H1 (cell line): ENCODE measurements at regions not wholly inside any gene's neighbourhood (a gene's known extent, or its start where the extent isn't known, plus 50 kb on each side); places are given as distances from the start of the nearest gene placed in this dataset.

Experiments used
- CTCF ChIA-PET: fragments of 300-600 bp; sonication (Branson Sonifier 250); formaldehyde crosslinking; loops from one replicate; lab custom pipeline; 2021; ENCODE audit not compliant: partially characterized antibody; lab: Charles Lee
- POLR2A ChIA-PET: fragments of 300-600 bp; sonication (Branson Sonifier 250); formaldehyde crosslinking; loops from one replicate; lab custom pipeline; 2021; ENCODE audit warnings: inconsistent platforms; ENCODE audit not compliant: partially characterized antibody; lab: Charles Lee
- DNase-seq, 2 experiments: peaks; one replicate each; pipeline versions ENCODE4 v3.0.0 to v3.0.0-alpha.2; 2010 to 2022; ENCODE audit warnings: low spot score in 2 of 2, low read depth in 1 of 2, mixed read lengths in 1 of 2
- FAIRE-seq: peaks from 2 replicates; lab custom pipeline; 2011; peaks lifted over from hg19 to GRCh38; lab: Jason Lieb, UNC
- H2AFZ ChIP-seq: 2 replicates; pipeline ENCODE4 v1.8.1; 2012; ENCODE audit warnings: low read length, inconsistent platforms
- H2AK5ac ChIP-seq: 2 replicates; pipeline ENCODE4 v1.6.1; 2013; ENCODE audit warnings: low read depth, low read length
- H2BK120ac ChIP-seq: replicated peaks from 2 replicates; pipeline ENCODE3; 2013; ENCODE audit warnings: low read depth, low read length, inconsistent platforms
- H2BK12ac ChIP-seq: 2 replicates; pipeline ENCODE4 v1.6.1; 2013; ENCODE audit warnings: low read depth, low read length
- H2BK15ac ChIP-seq: 2 replicates; pipeline ENCODE4 v1.6.1; 2013; ENCODE audit warnings: low read length
- H2BK20ac ChIP-seq: 2 replicates; pipeline ENCODE4 v1.6.1; 2013; ENCODE audit warnings: low read length
- H2BK5ac ChIP-seq: 2 replicates; pipeline ENCODE4 v1.6.1; 2013; ENCODE audit warnings: low read depth, low read length
- H3K14ac ChIP-seq: 2 replicates; pipeline ENCODE4 v1.6.1; 2013; ENCODE audit warnings: inconsistent platforms; ENCODE audit not compliant: insufficient read length
- H3K18ac ChIP-seq: 2 replicates; pipeline ENCODE4 v1.6.1; 2013; ENCODE audit warnings: low read length; ENCODE audit errors: extremely low read depth
- H3K23ac ChIP-seq: 2 replicates; pipeline ENCODE4 v1.6.1; 2013; ENCODE audit warnings: inconsistent platforms; ENCODE audit not compliant: insufficient read length
- H3K23me2 ChIP-seq: 2 replicates; pipeline ENCODE4 v1.6.1; 2013; ENCODE audit warnings: low read depth, low read length
- H3K27ac ChIP-seq: 2 replicates; pipeline ENCODE4 v1.6.1; 2011; ENCODE audit warnings: low read depth, low read length, inconsistent platforms
- H3K27me3 ChIP-seq, 4 experiments: replicated peaks in 1 of 4; 1 replicate in 1 of 4; 2 replicates in 3 of 4; pipeline versions ENCODE4 v1.6.1 to v1.8.1; 2011 to 2013; ENCODE audit warnings: low read length in 3 of 4, mild to moderate bottlenecking in 3 of 4, inconsistent platforms in 2 of 4, mixed read lengths in 2 of 4, moderate library complexity in 1 of 4; ENCODE audit not compliant: control insufficient read depth in 3 of 4, insufficient read depth in 3 of 4; ENCODE audit errors: extremely low read depth in 1 of 4
- H3K36me3 ChIP-seq, 4 experiments: 2 replicates each; pipeline versions ENCODE4 v1.6.1 to v1.8.1; 2011 to 2013; ENCODE audit warnings: mild to moderate bottlenecking in 4 of 4, low read length in 3 of 4, moderate library complexity in 2 of 4, control low read depth in 1 of 4, inconsistent platforms in 1 of 4; ENCODE audit not compliant: insufficient read depth in 4 of 4, control insufficient read depth in 2 of 4
- H3K4ac ChIP-seq: replicated peaks from 2 replicates; pipeline ENCODE3; 2013; ENCODE audit warnings: low read length, low read depth, mixed read lengths, inconsistent platforms; ENCODE audit not compliant: insufficient read length
- H3K4me1 ChIP-seq, 4 experiments: replicated peaks in 1 of 4; 1 replicate in 1 of 4; 2 replicates in 3 of 4; pipeline versions ENCODE4 v1.6.1 to v1.8.1; 2011 to 2013; ENCODE audit warnings: low read length in 3 of 4, inconsistent platforms in 2 of 4, mixed read lengths in 1 of 4; ENCODE audit not compliant: insufficient read depth in 4 of 4, control insufficient read depth in 3 of 4
- H3K4me2 ChIP-seq, 2 experiments: 2 replicates each; pipeline versions ENCODE4 v1.6.1 to v1.8.1; 2011 to 2013; ENCODE audit warnings: low read depth in 2 of 2, low read length in 2 of 2, control low read depth in 1 of 2, inconsistent platforms in 1 of 2, mild to moderate bottlenecking in 1 of 2; ENCODE audit not compliant: insufficient read depth in 1 of 2
- H3K4me3 ChIP-seq, 4 experiments: fragments of 200-600, 300-600 bp in 1 of 4; sonication (generic), shearing (Covaris generic), sonication (Bioruptor Twin) in 1 of 4; 2 replicates each; pipeline versions ENCODE4 v1.5.1 to v1.8.1; 2011 to 2016; ENCODE audit warnings: low read length in 4 of 4, low read depth in 3 of 4, control low read depth in 2 of 4, inconsistent platforms in 2 of 4, mild to moderate bottlenecking in 2 of 4, mixed read lengths in 1 of 4, moderate library complexity in 1 of 4; ENCODE audit not compliant: insufficient read depth in 2 of 4; ENCODE audit errors: extremely low read depth in 1 of 4
- H3K56ac ChIP-seq: replicated peaks from 2 replicates; pipeline ENCODE3; 2013; ENCODE audit warnings: low read depth, mild to moderate bottlenecking, mixed read lengths, low read length, inconsistent platforms; ENCODE audit not compliant: insufficient read length
- H3K79me1 ChIP-seq: 2 replicates; pipeline ENCODE4 v1.6.1; 2013; ENCODE audit warnings: low read depth, low read length, control low read depth
- H3K79me2 ChIP-seq, 2 experiments: 2 replicates each; pipeline versions ENCODE4 v1.6.1 to v1.8.1; 2012 to 2013; ENCODE audit warnings: low read length in 2 of 2, mild to moderate bottlenecking in 2 of 2, inconsistent platforms in 1 of 2; ENCODE audit not compliant: insufficient read depth in 2 of 2, control insufficient read depth in 1 of 2
- H3K9ac ChIP-seq, 4 experiments: replicated peaks in 1 of 4; 1 replicate in 1 of 4; 2 replicates in 3 of 4; pipeline versions ENCODE4 v1.6.1 to v1.8.1; 2011 to 2013; ENCODE audit warnings: low read depth in 3 of 4, low read length in 3 of 4, control low read depth in 2 of 4, mild to moderate bottlenecking in 2 of 4, moderate library complexity in 2 of 4, inconsistent platforms in 1 of 4; ENCODE audit errors: extremely low read depth in 1 of 4
- H3K9me3 ChIP-seq, 2 experiments: 2 replicates each; pipeline versions ENCODE4 v1.6.1 to v1.8.1; 2012 to 2013; ENCODE audit warnings: mild to moderate bottlenecking in 2 of 2, moderate library complexity in 2 of 2, control low read depth in 1 of 2, inconsistent platforms in 1 of 2, low read depth in 1 of 2, low read length in 1 of 2, mixed read lengths in 1 of 2; ENCODE audit not compliant: insufficient read depth in 2 of 2
- H4K20me1 ChIP-seq, 2 experiments: replicated peaks in 1 of 2; 2 replicates each; pipeline versions ENCODE3 to v1.8.1; 2011 to 2013; ENCODE audit warnings: inconsistent platforms in 2 of 2, low read length in 2 of 2, mild to moderate bottlenecking in 1 of 2; ENCODE audit not compliant: insufficient read depth in 2 of 2, control insufficient read depth in 1 of 2
- H4K5ac ChIP-seq: 2 replicates; pipeline ENCODE4 v1.6.1; 2013; ENCODE audit warnings: low read length, low read depth, mixed read lengths, inconsistent platforms; ENCODE audit not compliant: insufficient read length
- H4K8ac ChIP-seq: 2 replicates; pipeline ENCODE4 v1.8.0; 2013; ENCODE audit warnings: mild to moderate bottlenecking, moderate library complexity, low read length, inconsistent platforms; ENCODE audit not compliant: insufficient read depth; ENCODE audit errors: extremely low read depth
- H4K91ac ChIP-seq: replicated peaks from 2 replicates; pipeline ENCODE3; 2013; ENCODE audit warnings: low read length, mixed read lengths, inconsistent platforms; ENCODE audit not compliant: insufficient read length
- ASH2L ChIP-seq: fragments of 200-600, 300-600 bp; sonication (generic); IDR thresholded peaks from one replicate; pipeline ENCODE4 v1.7.1; 2017; ENCODE audit warnings: low read length
- CHD1 ChIP-seq: IDR thresholded peaks from 2 replicates; pipeline ENCODE4 v1.6.1; 2012; ENCODE audit warnings: low read depth, low read length, improper control_type of control experiment
- KDM1A ChIP-seq: fragments of 200-600, 300-600 bp; sonication (generic); IDR thresholded peaks from 2 replicates; pipeline ENCODE4 v1.7.1; 2016; ENCODE audit warnings: mild to moderate bottlenecking, low read length, borderline replicate concordance
- PHF8 ChIP-seq: fragments of 200-600 bp; sonication (generic); conservative IDR thresholded peaks from 2 replicates; pipeline ENCODE4 v1.7.1; 2012; ENCODE audit warnings: low read depth, mild to moderate bottlenecking, inconsistent platforms, low read length, moderate library complexity
- POU5F1 ChIP-seq: IDR thresholded peaks from 2 replicates; pipeline ENCODE4 v1.6.1; 2011; ENCODE audit warnings: low read depth, mild to moderate bottlenecking, low read length, moderate library complexity
- TAF1 ChIP-seq: IDR thresholded peaks from 2 replicates; pipeline ENCODE4 v1.6.1; 2011; ENCODE audit warnings: mild to moderate bottlenecking, low read depth, low read length
- WGBS, 2 experiments: shearing (Covaris generic) in 1 of 2; methylation state at CpG; one replicate each; pipeline versions ENCODE4 v1.1.6 to v1.1.7; 2013 to 2015; ENCODE audit warnings: low lambda C conversion rate in 2 of 2, mixed read lengths in 2 of 2, inconsistent platforms in 1 of 2, low coverage in 1 of 2, missing lambda C conversion rate in 1 of 2; ENCODE audit not compliant: insufficient replicate concordance in 2 of 2, insufficient coverage in 1 of 2, insufficient read length in 1 of 2; ENCODE audit errors: extremely low coverage in 1 of 2, missing lambda C conversion rate in 1 of 2; 5-methylcytosine and 5-hydroxymethylcytosine counted together

DNA sequence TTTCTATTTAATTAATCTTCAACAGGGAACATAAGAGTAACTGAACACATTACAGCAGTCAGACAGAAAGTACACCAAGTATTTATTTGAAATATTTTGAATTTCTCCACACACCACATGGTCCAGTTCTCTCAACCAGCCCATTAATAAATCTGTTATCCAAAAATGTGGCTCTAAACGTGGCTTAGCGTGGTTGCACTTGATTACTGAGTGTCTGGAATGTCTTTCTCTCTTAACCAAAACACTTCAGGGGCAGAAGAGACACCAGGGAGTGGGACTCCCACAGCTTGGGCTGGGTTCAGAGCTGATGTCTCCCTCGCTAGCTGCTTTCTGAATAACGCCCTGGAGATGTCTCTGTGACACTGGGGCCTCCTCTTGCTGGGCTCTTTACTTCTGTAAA is 52.6 kb upstream of the FANCC start:
- CTCF ChIA-PET = no interaction called here

More for the DNA sequence above, 52.6 kb upstream of the FANCC start:
- DNase-seq (no peak), FAIRE-seq (no peak)
- Histone ChIP-seq H3K4me1 (peaks cover 0 to 2% (median 0%) of the 10 kb centered on the region in 4 experiments; a peak in 1 of 7 replicates), H3K36me3 (no peaks in the 10 kb centered on the region), H4K20me1 (no peaks in the 10 kb centered on the region), H3K4me3 (no peak overlapping the region), H2AFZ (no peak overlapping the region), H3K79me1 (no peaks in the 10 kb centered on the region), H3K18ac (no peak overlapping the region), H2AK5ac (no peak overlapping the region), H3K14ac (no peak overlapping the region), H3K27me3 (no peaks in the 10 kb centered on the region), H3K4ac (no peak overlapping the region), H3K27ac (no peak overlapping the region), H3K56ac (no peak overlapping the region), H2BK15ac (no peak overlapping the region), H3K79me2 (no peaks in the 10 kb centered on the region), H4K8ac (no peak overlapping the region), H2BK5ac (no peak overlapping the region), H3K23me2 (no peaks in the 10 kb centered on the region), H4K5ac (no peak overlapping the region), H3K9me3 (no peaks in the 10 kb centered on the region; a peak in 1 of 4 replicates), H2BK12ac (no peak overlapping the region), H2BK20ac (no peak overlapping the region), H3K9ac (no peak overlapping the region), H3K23ac (no peak overlapping the region), H3K4me2 (no peak overlapping the region), H4K91ac (no peak overlapping the region), H2BK120ac (no peak overlapping the region)
- POLR2A ChIA-PET = no interaction called here
- TF ChIP-seq PHF8 = no peak
- no peak for TF ChIP-seq ASH2L
- no peak for TF ChIP-seq POU5F1
- no peak for TF ChIP-seq CHD1
- TF ChIP-seq KDM1A = no peak
- TF ChIP-seq TAF1 = no peak
- WGBS, 2 experiments = 86% methylated on average over 4 of the region's 4 CpGs; no CpG with 5 or more reads in 1 of the 2 experiments
